ENCODE measurements at regions not wholly inside any gene's neighbourhood (a gene's known extent, or its start where the extent isn't known, plus 50 kb on each side); places are given as distances from the start of the nearest gene placed in this dataset.

DNA sequence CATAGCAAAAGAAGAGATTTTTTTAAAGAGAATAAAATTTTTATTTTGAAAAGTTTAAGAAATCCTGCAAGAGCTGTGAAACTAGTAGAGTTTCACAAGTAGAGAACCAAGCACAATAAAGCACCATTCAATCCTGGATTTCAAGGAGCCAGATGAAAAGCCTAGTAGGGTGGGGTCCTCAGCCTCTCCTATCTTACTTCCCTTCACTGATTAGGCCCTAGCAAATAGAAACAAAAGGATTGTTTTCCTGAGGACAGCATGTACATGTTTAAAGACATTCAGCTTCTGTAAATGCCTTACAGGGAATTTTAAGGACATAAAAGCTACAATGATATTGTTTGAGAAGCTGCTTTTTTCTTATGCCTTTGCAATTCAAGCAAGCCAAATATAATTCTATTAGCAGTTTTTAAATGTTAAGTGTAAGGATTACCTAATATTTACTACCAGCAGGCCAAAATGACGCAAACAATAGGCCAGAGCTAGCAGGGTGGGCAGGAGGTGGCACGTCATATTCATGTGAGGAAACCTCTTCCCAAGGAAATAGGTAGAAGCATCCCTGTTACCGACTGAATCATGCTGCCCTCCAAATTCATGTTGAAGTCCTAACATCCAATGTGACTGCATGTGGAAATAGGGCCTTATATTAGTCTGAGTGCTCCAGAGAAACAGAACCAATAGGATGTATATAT lies 337.6 kb downstream of the MLLT3 start:
- TF ChIP-seq, protein P1, sequence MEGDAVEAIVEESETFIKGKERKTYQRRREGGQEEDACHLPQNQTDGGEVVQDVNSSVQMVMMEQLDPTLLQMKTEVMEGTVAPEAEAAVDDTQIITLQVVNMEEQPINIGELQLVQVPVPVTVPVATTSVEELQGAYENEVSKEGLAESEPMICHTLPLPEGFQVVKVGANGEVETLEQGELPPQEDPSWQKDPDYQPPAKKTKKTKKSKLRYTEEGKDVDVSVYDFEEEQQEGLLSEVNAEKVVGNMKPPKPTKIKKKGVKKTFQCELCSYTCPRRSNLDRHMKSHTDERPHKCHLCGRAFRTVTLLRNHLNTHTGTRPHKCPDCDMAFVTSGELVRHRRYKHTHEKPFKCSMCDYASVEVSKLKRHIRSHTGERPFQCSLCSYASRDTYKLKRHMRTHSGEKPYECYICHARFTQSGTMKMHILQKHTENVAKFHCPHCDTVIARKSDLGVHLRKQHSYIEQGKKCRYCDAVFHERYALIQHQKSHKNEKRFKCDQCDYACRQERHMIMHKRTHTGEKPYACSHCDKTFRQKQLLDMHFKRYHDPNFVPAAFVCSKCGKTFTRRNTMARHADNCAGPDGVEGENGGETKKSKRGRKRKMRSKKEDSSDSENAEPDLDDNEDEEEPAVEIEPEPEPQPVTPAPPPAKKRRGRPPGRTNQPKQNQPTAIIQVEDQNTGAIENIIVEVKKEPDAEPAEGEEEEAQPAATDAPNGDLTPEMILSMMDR (IDR thresholded peaks at IDR 0.05 in 4 of 5, conservative IDR thresholded peaks at IDR 0.05 in 1 of 5): no peak
- TF ChIP-seq POLR2A (IDR thresholded peaks at IDR 0.05): no peak
